ENCODE measurements at regions not wholly inside any gene's neighbourhood (a gene's known extent, or its start where the extent isn't known, plus 50 kb on each side); places are given as distances from the start of the nearest gene placed in this dataset.

DNA sequence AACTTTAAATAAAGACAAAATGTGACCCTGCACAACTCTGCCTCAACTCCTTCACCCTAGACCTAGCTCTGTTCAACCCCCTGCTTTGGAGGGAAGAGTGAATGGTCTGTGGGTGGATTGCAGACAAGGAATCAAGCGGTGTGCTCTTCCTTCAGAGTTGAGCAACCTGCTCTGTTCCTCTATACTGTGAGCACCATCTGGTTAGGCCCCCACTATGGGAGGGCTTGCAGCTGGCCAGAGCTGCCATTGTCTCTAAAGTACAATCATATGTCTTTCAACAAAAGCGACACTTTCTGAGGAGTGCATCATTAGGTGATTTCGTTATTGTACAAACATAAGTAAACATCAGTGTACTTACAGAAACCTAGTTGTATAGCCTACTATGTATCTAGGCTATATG is 406.1 kb upstream of the MARCKS start:
- no peak for DNase-seq (ENCODE audit: low read depth)

DNA sequence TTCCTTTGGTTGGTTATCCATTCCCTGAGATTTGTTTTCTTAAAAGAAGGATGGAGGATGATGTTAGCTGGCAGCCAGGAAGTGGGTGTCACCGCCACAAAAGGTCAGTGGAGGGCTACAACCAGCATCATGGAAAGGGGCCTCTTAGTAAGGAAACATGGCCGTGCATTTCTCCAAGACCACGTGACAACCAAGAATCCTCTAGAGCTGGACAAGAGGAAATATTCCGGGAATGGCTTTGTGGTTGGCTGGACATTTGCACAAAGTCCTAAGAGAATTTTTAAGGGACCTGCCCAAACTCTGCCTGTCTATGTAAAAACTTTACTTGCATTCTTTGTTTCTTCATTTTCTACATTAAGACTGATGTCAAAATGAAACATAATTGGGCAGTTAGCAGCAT is 399.9 kb upstream of the MARCKS start:
- DNase-seq (ENCODE audit: low read depth): peak; percentile 86

DNA sequence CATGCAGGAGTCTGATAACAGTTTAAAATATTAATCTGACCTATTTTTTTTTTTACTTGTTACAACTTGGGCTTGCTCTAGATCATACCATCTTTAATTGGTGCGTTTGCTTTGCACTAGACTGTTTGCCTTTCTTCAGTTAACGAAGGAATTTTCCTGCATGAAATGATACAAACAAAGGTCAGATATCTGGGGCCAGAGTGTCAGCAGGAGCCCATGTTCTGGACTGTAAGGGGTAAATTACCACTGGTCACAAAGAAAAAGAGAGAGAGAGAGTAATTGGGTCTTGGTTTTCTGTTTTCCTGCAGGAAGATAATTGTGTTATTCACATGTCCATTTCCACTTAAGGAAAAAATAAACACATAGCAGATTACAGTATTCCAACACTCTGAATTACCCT is 399.4 kb upstream of the MARCKS start:
- no peak for DNase-seq (ENCODE audit: low read depth)

DNA sequence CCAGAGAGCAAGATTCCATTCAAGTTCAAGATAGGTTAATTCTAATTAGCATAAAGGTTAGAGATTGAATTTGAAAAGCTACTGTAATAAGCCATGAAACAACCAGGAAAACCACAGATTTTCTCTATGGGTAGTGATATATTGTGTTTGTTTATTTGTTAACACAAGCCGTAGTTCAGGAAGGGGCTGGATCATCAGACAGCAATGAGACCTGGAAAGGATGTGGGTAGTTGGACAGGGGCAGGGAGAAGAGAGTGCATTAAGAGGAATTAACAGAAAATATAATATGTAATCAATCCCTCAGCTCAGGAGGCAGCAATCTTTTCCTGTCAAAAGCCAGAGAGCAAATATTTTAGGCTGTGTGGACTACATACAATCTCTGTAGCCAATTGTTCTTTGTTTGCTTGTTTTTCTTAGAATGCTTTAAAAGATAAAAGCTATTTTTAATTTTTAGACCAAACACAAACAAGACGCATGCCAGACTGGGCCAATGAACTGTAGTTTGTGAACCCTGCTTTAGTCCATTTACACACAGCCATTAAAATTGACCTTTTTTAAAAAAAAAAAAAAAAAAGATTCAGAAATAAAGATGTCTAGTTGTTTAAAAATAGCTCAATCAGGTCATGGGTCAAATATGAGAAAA is 398.7 kb upstream of the MARCKS start:
- DNase-seq (ENCODE audit: low read depth): peak; percentile 54

DNA sequence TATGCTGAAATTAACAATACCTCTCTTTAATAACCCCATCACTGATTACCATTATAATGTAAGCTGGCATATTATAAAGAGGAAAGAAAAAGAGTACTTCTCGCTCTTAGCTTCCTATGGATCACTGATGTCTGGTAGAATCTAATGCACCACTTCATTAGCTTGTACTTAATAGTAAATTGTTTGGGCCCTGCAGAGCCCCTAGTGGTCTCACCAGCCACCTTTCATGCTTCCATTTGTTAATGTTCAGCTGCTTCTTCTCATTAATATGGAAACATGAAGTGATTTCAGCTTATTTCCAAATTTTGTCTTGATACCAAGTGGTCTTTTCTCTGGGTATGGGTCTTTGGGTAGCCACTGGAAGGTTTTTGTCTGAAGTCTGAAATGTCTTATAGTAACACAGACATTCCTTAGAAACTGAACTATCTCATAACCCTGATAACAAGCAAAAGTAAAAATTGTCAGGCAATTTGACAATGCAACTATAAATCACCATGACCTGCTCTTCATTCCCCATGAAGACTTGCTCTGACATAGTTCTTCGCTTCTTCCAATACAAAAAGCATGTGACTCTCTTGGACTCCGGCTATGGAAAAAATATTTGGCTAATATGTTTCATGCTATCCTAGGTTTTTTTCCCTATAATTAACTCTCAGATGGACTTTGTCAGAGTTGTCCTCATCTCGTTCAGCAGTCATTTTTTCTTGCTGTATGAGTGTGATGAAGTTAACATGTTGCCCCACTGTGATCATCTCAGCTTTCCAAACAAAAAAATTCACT is 395.8 kb upstream of the MARCKS start:
- DNase-seq (ENCODE audit: low read depth): peak; percentile 33

DNA sequence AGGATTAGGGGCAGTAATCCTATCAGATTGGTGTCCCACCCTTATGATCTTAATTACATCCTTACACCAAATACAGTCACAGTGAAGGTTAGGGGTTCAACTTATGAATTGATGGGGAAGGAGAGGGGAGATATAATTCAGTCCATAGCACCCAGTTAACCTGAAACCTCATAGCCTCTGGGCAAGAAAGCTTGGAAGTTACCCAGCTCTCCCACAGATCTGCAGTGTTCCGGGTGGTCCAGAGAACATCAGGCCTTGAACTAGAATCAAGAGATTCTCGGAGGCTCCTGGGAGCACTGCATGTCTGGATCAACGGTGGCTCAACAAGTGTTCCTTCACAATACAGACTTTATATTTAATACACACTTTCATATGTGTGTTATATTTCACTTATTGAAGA is 392.6 kb upstream of the MARCKS start:
- no peak for DNase-seq (ENCODE audit: low read depth)

DNA sequence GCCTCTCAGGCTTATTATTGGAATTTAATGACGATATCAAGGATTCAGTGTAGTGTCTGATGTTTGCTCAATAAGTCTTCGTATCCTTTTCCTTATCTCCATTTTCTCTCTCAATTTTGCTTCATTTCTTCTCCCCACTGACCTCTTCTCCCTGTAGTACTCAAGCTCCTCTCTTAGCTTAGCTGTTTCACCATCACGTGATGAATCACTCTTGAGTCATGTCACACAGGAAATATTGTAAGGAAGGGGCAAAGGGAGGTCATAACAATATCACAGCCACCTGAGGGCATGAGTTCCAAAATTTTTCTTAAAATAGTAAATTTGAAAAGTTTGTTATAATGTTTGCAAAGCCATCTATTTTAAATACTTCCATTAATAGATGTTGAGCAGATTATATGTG is 392.2 kb upstream of the MARCKS start:
- DNase-seq (ENCODE audit: low read depth): peak; percentile 89

DNA sequence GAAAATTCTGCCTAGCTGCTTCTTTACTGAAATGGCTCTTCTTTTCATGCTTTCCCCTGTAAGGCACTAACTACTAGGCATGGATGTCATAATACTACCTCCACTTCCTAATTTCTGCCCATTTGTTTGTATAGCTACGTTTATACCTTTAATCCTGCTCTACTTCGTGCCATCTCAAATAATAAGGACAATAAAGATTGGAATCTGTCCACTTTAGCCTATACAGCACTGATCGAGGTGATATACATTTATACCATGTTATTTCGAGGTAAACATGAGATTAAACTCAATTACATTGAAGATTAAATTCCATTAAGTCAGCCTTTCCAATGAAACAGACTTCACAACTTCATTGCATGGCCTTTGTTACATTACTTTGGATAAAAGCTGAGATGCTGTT is 390.6 kb upstream of the MARCKS start:
- DNase-seq (ENCODE audit: low read depth): no peak

DNA sequence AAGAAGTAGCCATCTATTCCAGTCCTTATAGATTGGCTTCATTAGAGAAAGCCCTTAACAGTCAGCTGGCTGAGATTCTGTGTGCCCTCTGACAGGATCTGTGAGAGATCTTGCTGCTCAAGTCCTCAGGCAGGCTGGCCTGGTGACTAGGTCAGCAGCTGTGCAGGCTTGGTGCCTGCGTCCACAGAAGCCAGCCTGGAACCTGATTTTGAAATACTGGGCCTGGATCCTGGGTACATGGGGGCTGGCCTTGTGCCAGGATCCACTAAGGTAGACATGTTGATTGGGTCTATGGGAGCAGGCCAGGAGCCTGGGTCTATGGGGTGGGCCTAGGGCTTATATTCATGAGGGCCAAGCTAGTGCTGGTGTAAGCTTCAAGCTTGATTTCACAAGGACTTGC is 381.8 kb upstream of the MARCKS start:
- no peak for DNase-seq (ENCODE audit: low read depth)

DNA sequence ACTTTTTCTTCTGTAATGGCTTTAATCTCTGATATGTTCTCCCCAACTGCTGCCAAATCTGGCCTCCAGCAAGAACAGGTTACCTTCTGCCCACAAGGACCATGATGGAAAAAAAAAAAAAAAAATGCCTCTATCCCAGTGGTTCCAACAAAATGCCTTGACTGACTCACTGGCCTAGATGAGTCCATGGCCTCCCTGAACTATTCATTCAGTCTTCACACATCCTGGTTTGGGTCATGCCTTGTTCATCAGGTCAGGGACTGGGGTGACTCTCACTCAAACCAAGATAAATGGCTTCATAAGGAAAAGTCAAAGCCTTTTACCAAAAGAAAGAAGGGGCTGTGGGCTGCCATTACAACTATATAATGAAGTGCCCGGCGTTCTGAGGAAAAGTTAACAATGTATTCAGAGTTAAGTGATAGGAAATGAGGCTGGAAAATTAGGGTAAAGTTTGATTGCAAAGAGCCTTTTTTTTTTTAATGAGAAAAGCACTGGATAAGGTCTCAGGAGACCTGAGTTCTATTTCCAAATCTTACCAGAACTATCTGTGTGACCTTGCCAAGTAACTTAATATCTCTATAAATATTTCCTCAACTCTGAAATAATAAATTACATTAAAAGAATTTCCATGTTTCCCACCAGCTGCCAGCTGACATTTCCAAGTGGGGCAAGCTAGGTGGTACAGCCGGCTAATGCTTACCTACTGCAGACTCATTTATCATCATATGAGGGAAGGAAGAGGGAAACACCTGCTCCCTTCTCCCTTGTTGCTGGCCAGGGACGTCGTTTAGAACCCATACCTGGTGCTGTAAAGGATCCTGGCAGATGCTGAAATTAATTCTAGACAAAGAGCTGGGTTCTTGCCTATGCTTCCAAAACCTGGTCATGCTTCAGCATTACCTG is 380.0 kb upstream of the MARCKS start:
- no peak for DNase-seq (ENCODE audit: low read depth)

DNA sequence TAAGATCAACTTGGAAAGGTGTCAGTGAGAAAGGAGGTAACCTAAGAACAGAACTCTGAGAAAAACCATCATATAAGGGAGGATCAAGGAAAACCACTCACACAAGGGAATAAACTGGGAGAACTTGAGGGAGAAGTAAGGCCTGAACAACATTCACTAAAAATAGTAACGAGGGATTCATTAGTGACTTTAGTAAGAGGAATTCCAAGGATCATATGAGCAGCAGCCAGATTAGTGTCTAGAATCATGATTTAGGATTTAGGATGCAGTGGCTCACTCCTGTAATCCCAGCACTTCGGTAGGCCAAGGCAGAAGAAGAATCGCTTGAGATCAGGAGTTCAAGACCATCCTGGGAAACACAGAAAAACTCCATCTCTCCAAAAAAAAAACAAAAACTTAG is 376.5 kb upstream of the MARCKS start:
- no peak for DNase-seq (ENCODE audit: low read depth)

DNA sequence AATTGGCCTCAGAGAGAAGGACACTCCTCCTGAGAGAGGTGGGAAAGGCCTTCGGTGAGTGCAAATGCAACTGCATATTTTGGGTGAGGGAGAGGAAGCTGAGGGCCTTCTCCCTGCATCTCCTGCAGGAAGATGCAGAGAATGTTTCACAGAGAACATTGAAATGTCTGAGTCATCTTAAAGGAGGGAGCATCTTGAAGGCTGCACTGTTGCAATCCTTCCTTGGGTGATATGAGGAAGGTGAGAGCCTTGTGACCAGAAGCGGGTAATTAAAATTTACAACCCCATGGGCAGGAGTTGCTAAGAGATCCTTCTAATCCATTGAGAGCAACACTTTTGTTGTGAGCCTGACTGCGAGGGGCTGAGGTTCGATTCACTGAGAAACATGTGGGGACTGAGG is 375.7 kb upstream of the MARCKS start:
- peak; percentile 62 for DNase-seq (ENCODE audit: low read depth)

DNA sequence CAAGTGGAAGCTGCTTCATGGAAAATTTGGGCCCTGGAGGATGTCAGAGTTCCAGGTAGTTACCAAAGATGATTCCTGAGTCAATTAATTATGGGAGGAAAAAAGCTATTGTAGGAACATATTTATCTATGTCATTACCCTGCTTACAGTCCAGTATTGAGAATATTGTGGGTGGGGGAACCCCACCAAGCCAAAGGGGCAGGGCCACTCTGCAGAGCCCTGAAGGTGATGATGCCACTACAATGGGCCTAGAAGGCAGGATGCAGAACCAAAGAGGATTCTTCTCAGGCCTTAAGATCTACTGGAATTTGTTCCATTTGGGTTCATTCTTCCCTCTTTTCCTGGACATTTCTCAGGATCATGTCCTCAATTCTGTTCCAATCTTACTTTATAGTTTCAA is 375.2 kb upstream of the MARCKS start:
- no peak for DNase-seq (ENCODE audit: low read depth)

DNA sequence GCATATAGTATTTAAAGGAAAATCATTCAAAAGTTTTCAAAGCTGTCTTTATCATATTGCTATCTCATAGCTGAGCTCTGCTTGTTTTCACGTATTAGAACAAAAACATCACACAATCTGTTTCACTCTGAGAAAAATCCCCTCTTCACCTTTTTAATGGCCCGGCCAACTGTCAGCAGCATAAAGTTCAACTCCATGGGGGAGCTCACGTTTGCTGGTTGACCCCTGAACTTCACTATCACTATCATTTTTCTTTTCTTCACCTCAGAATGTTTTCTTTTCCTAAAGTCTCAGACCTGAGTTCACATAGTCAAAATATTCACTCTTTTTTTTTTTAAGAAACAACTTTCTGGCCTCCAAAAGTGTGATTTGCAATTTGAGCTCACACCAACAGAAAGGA is 374.4 kb upstream of the MARCKS start:
- DNase-seq (ENCODE audit: low read depth): no peak

DNA sequence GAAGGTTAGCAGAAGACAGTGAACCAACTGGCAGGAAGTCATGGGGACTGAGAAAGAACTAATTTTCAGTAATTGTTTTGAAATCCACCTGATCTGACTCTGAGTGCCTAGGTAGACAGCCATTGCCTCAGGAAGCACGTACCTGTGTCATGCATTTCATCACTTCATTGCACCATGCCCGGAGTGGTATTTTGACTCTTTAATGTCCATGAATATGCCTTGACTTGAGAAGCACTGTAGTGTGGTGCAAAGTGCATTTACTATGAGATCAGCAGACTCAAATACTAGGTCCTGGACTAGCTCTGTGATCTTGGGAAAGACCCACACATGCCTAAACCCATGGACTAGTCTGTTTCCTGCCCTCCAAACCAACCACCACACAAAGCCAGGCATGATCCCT is 370.9 kb upstream of the MARCKS start:
- no peak for DNase-seq (ENCODE audit: low read depth)

DNA sequence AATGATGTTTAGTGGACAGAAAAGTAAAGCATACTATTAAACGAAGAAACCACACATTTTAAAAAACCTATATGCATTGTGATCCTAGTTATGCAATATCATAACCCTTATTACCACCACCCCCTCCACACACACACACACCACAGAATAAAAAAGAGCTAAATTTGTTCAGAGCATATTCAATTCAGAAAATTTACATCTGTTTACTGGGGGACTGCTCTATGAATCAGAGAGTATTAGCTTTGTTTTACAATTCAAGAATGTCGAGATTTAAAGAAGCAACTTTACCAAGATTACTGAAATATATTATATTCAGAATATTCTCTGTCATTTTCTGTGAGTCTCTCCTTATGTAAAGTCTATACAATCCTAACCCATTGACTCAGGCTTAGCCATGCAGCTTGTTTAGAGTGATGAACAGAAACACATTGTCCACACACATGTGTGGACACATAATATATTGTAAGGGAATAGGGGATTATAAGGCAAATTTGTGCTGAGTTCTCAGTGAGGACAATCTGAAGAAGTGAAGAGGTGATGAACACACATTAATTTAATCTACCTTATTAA is 369.6 kb upstream of the MARCKS start:
- no peak for DNase-seq (ENCODE audit: low read depth)

DNA sequence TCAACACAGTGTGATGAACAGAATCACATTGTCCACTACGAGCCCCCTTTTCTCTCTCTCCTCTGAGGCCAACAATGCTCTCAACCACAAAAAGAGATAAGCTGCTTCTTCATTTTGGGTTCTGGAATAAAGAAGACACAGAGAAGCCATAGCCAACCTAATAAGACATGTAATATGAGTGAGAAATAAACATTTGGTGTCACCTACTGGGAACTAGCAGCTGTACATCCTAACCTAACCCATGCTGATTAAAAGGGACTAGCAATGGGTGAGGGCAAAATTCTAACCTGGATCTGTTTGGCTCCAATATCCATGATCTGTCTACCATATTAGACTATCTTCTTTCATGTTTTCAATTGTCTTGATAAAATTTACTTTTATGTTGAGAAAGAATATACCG is 369.1 kb upstream of the MARCKS start:
- no peak for DNase-seq (ENCODE audit: low read depth)

DNA sequence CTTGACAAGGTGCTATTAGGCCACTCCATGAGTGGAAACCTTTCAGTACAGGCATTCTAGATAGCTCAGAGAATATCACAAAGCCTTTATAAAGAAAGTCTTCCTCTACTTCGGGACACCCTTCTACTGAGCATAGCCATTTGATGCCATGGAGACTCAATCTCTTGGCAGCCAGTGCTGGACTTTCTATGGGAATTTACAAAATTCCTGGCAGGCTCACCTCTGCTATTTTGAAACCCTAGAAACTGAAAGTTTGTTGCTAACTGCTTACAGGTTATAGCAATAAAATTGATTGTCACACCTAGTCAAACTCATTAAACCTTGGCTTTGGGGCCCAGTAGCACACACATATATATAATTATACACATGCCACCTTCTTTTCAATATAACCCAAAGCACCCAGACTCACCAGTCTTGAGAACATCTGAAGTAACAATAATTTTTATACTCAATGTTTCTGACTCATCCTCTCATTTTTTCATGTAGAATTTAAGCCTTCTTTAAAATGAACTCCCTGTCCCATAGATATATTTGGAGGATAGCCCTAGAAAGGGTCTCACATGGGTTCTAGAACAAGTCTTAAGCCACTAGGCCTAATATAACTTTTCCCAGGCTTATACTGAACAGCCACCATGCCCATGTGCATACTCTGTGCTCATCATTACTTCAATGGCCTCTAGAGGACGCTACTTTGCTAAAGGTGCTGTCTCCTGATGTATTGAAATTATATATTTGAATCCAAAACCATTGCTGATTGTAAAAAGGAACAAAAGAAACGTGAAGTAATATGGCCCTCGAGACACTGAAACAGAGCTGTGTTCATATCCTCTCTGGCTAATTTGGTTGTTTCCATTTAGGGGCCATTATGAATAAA is 368.1 kb upstream of the MARCKS start:
- no peak for DNase-seq (ENCODE audit: low read depth)

DNA sequence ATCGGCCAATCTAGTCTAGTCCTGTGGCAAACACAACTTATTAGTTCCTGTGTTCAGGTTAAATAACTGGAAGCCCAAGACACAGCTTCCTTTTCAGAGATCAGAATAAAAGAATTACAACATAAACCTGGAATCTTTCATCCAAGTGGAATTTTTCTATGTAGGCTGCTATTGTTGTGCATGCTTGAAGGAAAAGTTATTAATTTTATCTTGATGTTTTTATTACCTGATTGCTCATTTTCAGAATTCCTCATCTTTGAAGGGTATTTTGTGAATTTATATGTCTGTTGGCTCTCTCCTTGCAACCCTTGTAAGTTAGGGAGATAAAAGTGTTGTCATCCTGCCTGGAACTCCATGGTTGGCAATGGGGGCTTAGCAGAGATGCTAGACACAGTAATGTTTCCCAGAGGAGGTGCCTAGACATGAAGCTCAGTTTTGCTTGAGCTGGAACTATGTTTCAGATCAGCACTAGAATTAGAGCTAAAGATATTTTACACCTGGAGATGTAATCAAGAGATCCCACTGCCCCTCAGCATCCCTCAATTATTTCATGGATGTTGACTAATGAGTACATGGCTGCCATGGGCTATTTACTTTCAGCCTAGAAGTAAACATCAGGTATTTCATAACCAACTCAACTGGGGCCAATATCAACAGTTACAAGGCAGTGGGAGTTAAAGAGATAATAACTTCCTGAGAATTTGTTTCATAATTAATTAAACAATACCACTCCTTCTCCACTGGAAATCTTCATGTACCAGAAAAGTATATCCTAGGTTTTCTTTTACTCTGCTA is 367.0 kb upstream of the MARCKS start:
- no peak for DNase-seq (ENCODE audit: low read depth)

DNA sequence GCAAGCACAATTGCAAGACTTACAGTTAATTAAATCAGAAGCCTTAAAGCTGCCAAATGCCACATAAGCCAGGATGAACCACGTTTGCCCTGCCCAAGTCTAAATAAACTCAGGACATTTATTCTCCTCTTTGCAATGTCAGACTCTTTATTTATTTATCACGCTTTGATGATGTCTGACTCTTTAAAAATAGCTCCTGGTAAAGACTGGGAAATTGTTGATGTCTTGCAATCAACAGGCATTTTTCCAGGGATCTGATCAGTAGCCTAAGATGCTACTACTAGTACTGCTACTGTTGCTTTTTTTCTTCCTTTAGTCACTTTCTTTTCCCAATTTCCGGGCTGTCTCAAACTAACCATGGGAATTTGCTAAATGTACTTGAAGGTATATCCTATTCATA is 365.8 kb upstream of the MARCKS start:
- DNase-seq (ENCODE audit: low read depth): no peak

DNA sequence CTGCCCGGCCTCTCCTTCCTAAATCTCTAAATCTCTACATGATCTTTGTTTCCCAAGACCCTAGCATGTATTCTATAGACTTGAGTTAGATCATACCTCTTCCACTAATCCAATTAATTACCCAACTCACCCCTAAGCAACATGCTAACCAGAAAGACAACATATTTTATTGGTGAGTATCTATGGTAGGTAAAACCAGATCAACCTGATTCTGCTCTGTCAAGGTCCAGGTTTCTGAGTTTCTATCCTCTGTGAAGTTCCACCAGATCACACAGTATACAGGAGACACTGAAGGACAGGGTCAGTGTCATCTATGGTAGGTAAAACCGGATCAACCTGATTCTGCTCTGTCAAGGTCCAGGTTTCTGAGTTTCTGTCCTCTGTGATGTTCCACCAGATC is 363.2 kb upstream of the MARCKS start:
- DNase-seq (ENCODE audit: low read depth): no peak
